Transverse colon (tissue), 4 donors: ENCODE measurements at regions not wholly inside any gene's neighbourhood (a gene's known extent, or its start where the extent isn't known, plus 50 kb on each side); places are given as distances from the start of the nearest gene placed in this dataset.

Experiments
- POLR2A ChIP-seq: fragments of 450-650 bp; IDR thresholded peaks from one replicate; pipeline ENCODE4 v1.6.1; 2016; ENCODE audit warnings: antibody characterized with exemption, mild to moderate bottlenecking, moderate library complexity
- POLR2AphosphoS5 ChIP-seq, 3 donors: sonication (generic); formaldehyde crosslinking; IDR thresholded peaks; one replicate each; pipeline ENCODE4 v1.6.1; 2016; ENCODE audit warnings: antibody characterized with exemption in 3 of 3
- TF ChIP-seq, protein P1 (sequence below), 5 experiments: fragments of 200-600 bp in 3 of 5; fragments of 450-650 bp in 2 of 5; sonication (generic) in 3 of 5; IDR thresholded peaks; 1 replicate in 2 of 5; 2 replicates in 3 of 5; pipeline ENCODE4 v1.5.1; 2016 to 2017; ENCODE audit warnings: antibody characterized with exemption in 5 of 5, inconsistent platforms in 3 of 5, mild to moderate bottlenecking in 2 of 5, moderate library complexity in 1 of 5

DNA sequence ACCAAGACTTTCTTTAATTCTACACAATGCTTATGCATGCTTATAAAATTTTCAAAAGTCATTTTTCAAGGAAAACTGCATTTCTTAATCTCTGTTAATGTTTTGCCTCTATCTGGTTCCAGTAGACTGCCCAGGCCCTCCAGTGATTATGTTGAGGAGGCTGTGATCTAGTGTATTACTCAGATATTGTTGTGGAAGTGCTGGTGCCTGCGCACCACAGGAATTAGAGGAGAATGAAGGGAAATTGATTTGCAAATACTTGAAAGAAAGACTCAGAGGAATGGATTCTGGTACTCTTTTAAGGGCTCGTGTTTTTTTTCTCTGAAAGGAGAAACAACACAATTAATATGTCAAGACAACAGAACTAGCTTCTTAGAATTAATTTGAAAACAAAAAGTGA, 1015.1 kb downstream of the RPA4 start:
- TF ChIP-seq, protein P1, sequence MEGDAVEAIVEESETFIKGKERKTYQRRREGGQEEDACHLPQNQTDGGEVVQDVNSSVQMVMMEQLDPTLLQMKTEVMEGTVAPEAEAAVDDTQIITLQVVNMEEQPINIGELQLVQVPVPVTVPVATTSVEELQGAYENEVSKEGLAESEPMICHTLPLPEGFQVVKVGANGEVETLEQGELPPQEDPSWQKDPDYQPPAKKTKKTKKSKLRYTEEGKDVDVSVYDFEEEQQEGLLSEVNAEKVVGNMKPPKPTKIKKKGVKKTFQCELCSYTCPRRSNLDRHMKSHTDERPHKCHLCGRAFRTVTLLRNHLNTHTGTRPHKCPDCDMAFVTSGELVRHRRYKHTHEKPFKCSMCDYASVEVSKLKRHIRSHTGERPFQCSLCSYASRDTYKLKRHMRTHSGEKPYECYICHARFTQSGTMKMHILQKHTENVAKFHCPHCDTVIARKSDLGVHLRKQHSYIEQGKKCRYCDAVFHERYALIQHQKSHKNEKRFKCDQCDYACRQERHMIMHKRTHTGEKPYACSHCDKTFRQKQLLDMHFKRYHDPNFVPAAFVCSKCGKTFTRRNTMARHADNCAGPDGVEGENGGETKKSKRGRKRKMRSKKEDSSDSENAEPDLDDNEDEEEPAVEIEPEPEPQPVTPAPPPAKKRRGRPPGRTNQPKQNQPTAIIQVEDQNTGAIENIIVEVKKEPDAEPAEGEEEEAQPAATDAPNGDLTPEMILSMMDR (IDR thresholded peaks at IDR 0.05) = no peak
- TF ChIP-seq POLR2A (no peak), POLR2AphosphoS5 (IDR thresholded peaks at IDR 0.05) (no peak)
